Cardiac muscle cell (in vitro differentiated cells and primary cell): ENCODE measurements at regions not wholly inside any gene's neighbourhood (a gene's known extent, or its start where the extent isn't known, plus 50 kb on each side); places are given as distances from the start of the nearest gene placed in this dataset.

Experiments
- DNase-seq, 2 donors: peaks; one replicate each; pipeline versions ENCODE4 v3.0.0 to v3.0.0-alpha.2; 2010 to 2017; ENCODE audit warnings: low read depth in 1 of 2, low spot score in 1 of 2
- H3K27ac ChIP-seq: fragments of 200-600 bp; sonication (generic); 2 replicates; pipeline ENCODE4 v1.5.1; 2016
- H3K27me3 ChIP-seq: fragments of 200-600 bp; sonication (generic); 2 replicates; pipeline ENCODE4 v1.6.0; 2016; ENCODE audit warnings: control low read depth
- H3K36me3 ChIP-seq: fragments of 200-600 bp; sonication (generic); 2 replicates; pipeline ENCODE4 v1.5.1; 2016; ENCODE audit warnings: control low read depth
- H3K4me1 ChIP-seq: fragments of 200-600 bp; sonication (generic); 2 replicates; pipeline ENCODE4 v1.8.1; 2017; ENCODE audit warnings: low read depth, mild to moderate bottlenecking, mixed run types
- H3K4me3 ChIP-seq: fragments of 200-600 bp; sonication (generic); 2 replicates; pipeline ENCODE4 v1.5.1; 2016; ENCODE audit warnings: mild to moderate bottlenecking
- H3K9me3 ChIP-seq: fragments of 200-600 bp; sonication (generic); 2 replicates; pipeline ENCODE4 v1.5.1; 2017; ENCODE audit warnings: low read depth, mild to moderate bottlenecking, control low read depth
- CTCF ChIP-seq: IDR thresholded peaks from 2 replicates; pipeline ENCODE4 v1.5.1; 2012; ENCODE audit warnings: low read depth, mild to moderate bottlenecking, low read length

- no peak overlapping the region for H3K27ac ChIP-seq
- TF ChIP-seq CTCF: no peak
- H3K4me1 ChIP-seq: no peaks in the 10 kb centered on the region
- H3K4me3 ChIP-seq: no peak overlapping the region
- no peak for DNase-seq
- no peaks in the 10 kb centered on the region for H3K27me3 ChIP-seq
- H3K36me3 ChIP-seq: no peaks in the 10 kb centered on the region
- H3K9me3 ChIP-seq: no peaks in the 10 kb centered on the region
These were observed 698.5 kb upstream of the RBFOX1 start for GRCh38 chr16:6634151-6634550.

- Histone ChIP-seq H3K36me3 (no peaks in the 10 kb centered on the region), H3K9me3 (no peaks in the 10 kb centered on the region), H3K4me1 (no peaks in the 10 kb centered on the region), H3K4me3 (no peak overlapping the region), H3K27ac (no peak overlapping the region), H3K27me3 (no peaks in the 10 kb centered on the region)
- no peak for TF ChIP-seq CTCF
- DNase-seq: no peak
These were observed 699.2 kb upstream of the RBFOX1 start for GRCh38 chr16:6633456-6633855.

GRCh38 chr16:6629110-6629509 lies 703.5 kb upstream of the RBFOX1 start:
- Histone ChIP-seq H3K4me3 (no peak overlapping the region), H3K27me3 (no peaks in the 10 kb centered on the region), H3K4me1 (no peaks in the 10 kb centered on the region), H3K27ac (no peak overlapping the region), H3K36me3 (no peaks in the 10 kb centered on the region), H3K9me3 (no peaks in the 10 kb centered on the region)
- no peak for TF ChIP-seq CTCF
- no peak for DNase-seq

GRCh38 chr16:6625606-6626005 lies 707.0 kb upstream of the RBFOX1 start:
- Histone ChIP-seq H3K27ac (no peak overlapping the region), H3K4me3 (no peak overlapping the region), H3K36me3 (no peaks in the 10 kb centered on the region), H3K4me1 (no peaks in the 10 kb centered on the region), H3K9me3 (no peaks in the 10 kb centered on the region), H3K27me3 (no peaks in the 10 kb centered on the region)
- no peak for TF ChIP-seq CTCF
- no peak for DNase-seq

- no peak for DNase-seq
- TF ChIP-seq CTCF: no peak
- Histone ChIP-seq H3K27me3 (no peaks in the 10 kb centered on the region), H3K9me3 (no peaks in the 10 kb centered on the region), H3K4me1 (no peaks in the 10 kb centered on the region), H3K27ac (no peak overlapping the region), H3K36me3 (no peaks in the 10 kb centered on the region), H3K4me3 (no peak overlapping the region)
These were observed 713.8 kb upstream of the RBFOX1 start for GRCh38 chr16:6618874-6619273.

GRCh38 chr16:6616746-6617145 lies 715.9 kb upstream of the RBFOX1 start:
- Histone ChIP-seq H3K36me3 (no peaks in the 10 kb centered on the region), H3K9me3 (no peaks in the 10 kb centered on the region), H3K27me3 (no peaks in the 10 kb centered on the region), H3K27ac (no peak overlapping the region), H3K4me1 (no peaks in the 10 kb centered on the region), H3K4me3 (no peak overlapping the region)
- no peak for TF ChIP-seq CTCF
- DNase-seq: no peak
